ENCODE measurements at regions not wholly inside any gene's neighbourhood (a gene's known extent, or its start where the extent isn't known, plus 50 kb on each side); places are given as distances from the start of the nearest gene placed in this dataset.
"Not testable (repeated sequence)": the region's sequence is repeated elsewhere in the genome, so short reads cannot be mapped to it uniquely, and the experiment has no call there.

- DNase-seq (ENCODE audit: low read depth) = not testable (repeated sequence)
These were observed 68.6 kb upstream of the IZUMO1R start for GRCh38 chr11:94235772-94236171.

- not testable (repeated sequence) for DNase-seq (ENCODE audit: low read depth)
These were observed 68.0 kb upstream of the IZUMO1R start for GRCh38 chr11:94236416-94236815.

- DNase-seq (ENCODE audit: low read depth) = not testable (repeated sequence)
These were observed 66.8 kb upstream of the IZUMO1R start for GRCh38 chr11:94237447-94238153.

- not testable (repeated sequence) for DNase-seq (ENCODE audit: low read depth)
These were observed 66.1 kb upstream of the IZUMO1R start for GRCh38 chr11:94238154-94238735.

- not testable (repeated sequence) for DNase-seq (ENCODE audit: low read depth)
These were observed 65.6 kb upstream of the IZUMO1R start for GRCh38 chr11:94238774-94239173.

- DNase-seq (ENCODE audit: low read depth) = no peak
These were observed 62.5 kb upstream of the IZUMO1R start for GRCh38 chr11:94241896-94242295.

GRCh38 chr11:94243571-94244515 lies 60.5 kb upstream of the IZUMO1R start:
- no peak for DNase-seq (ENCODE audit: low read depth)

- DNase-seq (ENCODE audit: low read depth) = peak; percentile 4
These were observed 59.3 kb upstream of the IZUMO1R start for GRCh38 chr11:94245121-94245520.

- DNase-seq (ENCODE audit: low read depth) = not testable (repeated sequence)
These were observed 56.1 kb upstream of the IZUMO1R start for GRCh38 chr11:94248301-94248700.

- DNase-seq (ENCODE audit: low read depth) = no peak
These were observed 50.2 kb upstream of the IZUMO1R start for GRCh38 chr11:94254214-94254613.

All from LHCN-M2 (cell line).